Fibroblast of mammary gland (primary cell): ENCODE measurements at regions not wholly inside any gene's neighbourhood (a gene's known extent, or its start where the extent isn't known, plus 50 kb on each side); places are given as distances from the start of the nearest gene placed in this dataset.

ENCODE experiments used
- DNase-seq: peaks from one replicate; pipeline ENCODE4 v3.0.0-alpha.2; 2010; ENCODE audit warnings: low read depth
- H3K4me3 ChIP-seq: 2 replicates; pipeline ENCODE4 v1.5.1; 2011; ENCODE audit warnings: low read depth, mild to moderate bottlenecking, low read length, moderate library complexity; ENCODE audit not compliant: control insufficient read depth
- CTCF ChIP-seq: conservative IDR thresholded peaks from 2 replicates; pipeline ENCODE4 v1.5.1; 2011; ENCODE audit warnings: low read depth, low read length, inconsistent platforms; ENCODE audit not compliant: control insufficient read depth, insufficient read depth

GRCh38 chrX:73903941-73904340 lies 51.4 kb upstream of the XIST start:
- peak; percentile 25 for DNase-seq
- no peak for TF ChIP-seq CTCF
- H3K4me3 ChIP-seq: no peak overlapping the region
